Panc1 (cell line): ENCODE measurements at regions not wholly inside any gene's neighbourhood (a gene's known extent, or its start where the extent isn't known, plus 50 kb on each side); places are given as distances from the start of the nearest gene placed in this dataset.

Source experiments
- ATAC-seq: fragments of 200-7000 bp; cut with Tn5 transposase; 2 replicates; pipeline ENCODE4 v1.9.1; 2020; ENCODE audit warnings: mild to moderate bottlenecking, moderate library complexity
- BruUV-seq: library from RNA; stranded (reverse); fragments of 400-500 nt; replicated peaks from 2 replicates; lab custom pipeline; 2021; lab: Mats Ljungman, UMichigan
- CTCF ChIA-PET: fragments of 300-600 bp; sonication (Branson Sonifier 250); formaldehyde crosslinking; loops from one replicate; lab custom pipeline; 2022; ENCODE audit warnings: antibody characterized with exemption; lab: Charles Lee
- POLR2A ChIA-PET: fragments of 300-600 bp; sonication (Branson Sonifier 250); formaldehyde crosslinking; loops from one replicate; lab custom pipeline; 2022; ENCODE audit warnings: antibody characterized with exemption; lab: Charles Lee
- DNase-seq: peaks from one replicate; pipeline ENCODE4 v3.0.0-alpha.2; 2010; ENCODE audit warnings: low read depth, low spot score
- H3K27ac ChIP-seq: 2 replicates; pipeline ENCODE4 v1.5.1; 2011; ENCODE audit warnings: mild to moderate bottlenecking, low read length, inconsistent platforms
- H3K27me3 ChIP-seq: fragments of 200-500 bp; sonication (Bioruptor generic); 2 replicates; pipeline ENCODE4 v1.6.0; 2014; ENCODE audit warnings: low read length, inconsistent platforms; ENCODE audit not compliant: control insufficient read depth, insufficient read depth
- H3K36me3 ChIP-seq: fragments of 200-500 bp; sonication (Bioruptor generic); 2 replicates; pipeline ENCODE4 v1.5.1; 2014; ENCODE audit warnings: inconsistent platforms, mild to moderate bottlenecking, low read length, moderate library complexity; ENCODE audit not compliant: control insufficient read depth, insufficient read depth
- H3K4me1 ChIP-seq: 2 replicates; pipeline ENCODE4 v1.5.1; 2011; ENCODE audit warnings: inconsistent platforms, mild to moderate bottlenecking, low read length, moderate library complexity; ENCODE audit not compliant: control insufficient read depth, insufficient read depth
- H3K4me3 ChIP-seq, 2 experiments: 2 replicates each; pipeline ENCODE4 v1.5.1; 2011 to 2012; ENCODE audit warnings: low read depth in 2 of 2, low read length in 2 of 2, mild to moderate bottlenecking in 2 of 2, inconsistent platforms in 1 of 2, moderate library complexity in 1 of 2
- H3K9me3 ChIP-seq: fragments of 200-500 bp; sonication (Bioruptor generic); 2 replicates; pipeline ENCODE4 v1.5.1; 2014; ENCODE audit warnings: low read depth, mild to moderate bottlenecking, inconsistent platforms, low read length, moderate library complexity; ENCODE audit not compliant: control insufficient read depth, insufficient read depth
- POLR2AphosphoS5 ChIP-seq: IDR thresholded peaks from 2 replicates; pipeline ENCODE4 v1.6.1; 2012; ENCODE audit warnings: mild to moderate bottlenecking, low read depth, low read length, moderate library complexity
- REST ChIP-seq, 2 experiments: IDR thresholded peaks; 2 replicates each; pipeline ENCODE4 v1.6.1; 2011 to 2012; ENCODE audit warnings: low read depth in 2 of 2, control low read depth in 1 of 2, low read length in 1 of 2, mild to moderate bottlenecking in 1 of 2, moderate library complexity in 1 of 2; ENCODE audit not compliant: insufficient read depth in 1 of 2
- SIN3A ChIP-seq: IDR thresholded peaks from 2 replicates; pipeline ENCODE4 v1.6.1; 2012; ENCODE audit warnings: low read depth, mild to moderate bottlenecking, low read length, moderate library complexity, borderline replicate concordance; ENCODE audit not compliant: insufficient read depth
- TCF7L2 ChIP-seq: IDR thresholded peaks from 2 replicates; pipeline ENCODE4 v1.6.1; 2011; ENCODE audit warnings: mild to moderate bottlenecking, low read depth, low read length, inconsistent platforms
- in situ Hi-C: cut with HindIII; loops from 2 replicates; pipeline ENCODE4 v1.10.0; 2016; ENCODE audit warnings: low sequenced_read_pairs, low pct_unique_long_range_greater_than_20kb
- intact Hi-C: fragments of 100-400 bp; cut with micrococcal nuclease; formaldehyde crosslinking; loops from one replicate; pipeline ENCODE4 v1.10.0; 2022; ENCODE audit not compliant: unreplicated experiment
- TF ChIP-seq, protein P1 (sequence below): fragments of 450-650 bp; IDR thresholded peaks from 2 replicates; pipeline ENCODE4 v1.5.1; 2017; ENCODE audit warnings: mild to moderate bottlenecking

- peaks cover 4% of the 10 kb centered on the region; the same call in 1 of the 2 replicates for H3K9me3 ChIP-seq
- ATAC-seq, result no peak
- intact Hi-C loops (no loop called here), in situ Hi-C loops (no loop called here)
- CTCF ChIA-PET, result no interaction called here
- H3K27ac ChIP-seq, result no peak overlapping the region
- no peaks in the 10 kb centered on the region for H3K4me1 ChIP-seq
- no peak overlapping the region for H3K4me3 ChIP-seq
- DNase-seq, result no peak
- H3K27me3 ChIP-seq, result no peaks in the 10 kb centered on the region
- TF ChIP-seq TCF7L2, result no peak
- no peak for TF ChIP-seq REST (IDR thresholded peaks at IDR 0.05; ENCODE audit: insufficient read depth in 1 of 2, low read depth in 2 of 2, low read length in 1 of 2)
- no peak for TF ChIP-seq POLR2AphosphoS5
- POLR2A ChIA-PET, result interaction anchor here (0.6 kb wide), 1 partner anchor 172 kb away, joined by 3 read pairs; no protein-coding TSS in a partner anchor
- BruUV-seq, result no TSS peak
- no peaks in the 10 kb centered on the region for H3K36me3 ChIP-seq
Observed at GRCh38 chr13:79874396-79875360, 393.7 kb downstream of the NDFIP2 start.

DNA sequence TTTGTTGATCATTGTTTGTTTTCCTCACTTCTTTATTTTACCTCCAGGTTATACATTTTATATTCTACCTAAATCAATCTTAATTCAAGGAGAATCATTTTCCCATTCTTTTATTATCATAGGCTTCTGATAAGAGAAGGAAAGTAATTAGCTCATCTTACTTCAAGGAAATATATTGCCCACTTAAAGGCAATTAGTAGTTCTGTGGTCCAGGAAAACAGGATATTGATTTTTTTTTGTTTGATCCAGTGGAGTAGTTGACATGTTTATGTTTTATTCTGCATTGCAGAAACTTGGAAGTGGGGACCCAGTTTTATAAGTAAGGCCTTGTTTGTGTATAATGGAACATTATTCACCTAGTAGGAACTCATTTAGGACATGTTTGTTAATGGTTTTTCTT lies 390.6 kb downstream of the NDFIP2 start:
- BruUV-seq, result no TSS peak
- intact Hi-C loops, result no loop called here

More for the DNA sequence above, 390.6 kb downstream of the NDFIP2 start:
- ATAC-seq (no peak), DNase-seq (no peak)
- in situ Hi-C loops, result no loop called here
- ChIA-PET CTCF (no interaction called here), POLR2A (no interaction called here)
- TF ChIP-seq TCF7L2 (no peak), SIN3A (no peak), POLR2AphosphoS5 (no peak), REST (IDR thresholded peaks at IDR 0.05; ENCODE audit: insufficient read depth in 1 of 2, low read depth in 2 of 2, low read length in 1 of 2) (no peak)
- TF ChIP-seq, protein P1, sequence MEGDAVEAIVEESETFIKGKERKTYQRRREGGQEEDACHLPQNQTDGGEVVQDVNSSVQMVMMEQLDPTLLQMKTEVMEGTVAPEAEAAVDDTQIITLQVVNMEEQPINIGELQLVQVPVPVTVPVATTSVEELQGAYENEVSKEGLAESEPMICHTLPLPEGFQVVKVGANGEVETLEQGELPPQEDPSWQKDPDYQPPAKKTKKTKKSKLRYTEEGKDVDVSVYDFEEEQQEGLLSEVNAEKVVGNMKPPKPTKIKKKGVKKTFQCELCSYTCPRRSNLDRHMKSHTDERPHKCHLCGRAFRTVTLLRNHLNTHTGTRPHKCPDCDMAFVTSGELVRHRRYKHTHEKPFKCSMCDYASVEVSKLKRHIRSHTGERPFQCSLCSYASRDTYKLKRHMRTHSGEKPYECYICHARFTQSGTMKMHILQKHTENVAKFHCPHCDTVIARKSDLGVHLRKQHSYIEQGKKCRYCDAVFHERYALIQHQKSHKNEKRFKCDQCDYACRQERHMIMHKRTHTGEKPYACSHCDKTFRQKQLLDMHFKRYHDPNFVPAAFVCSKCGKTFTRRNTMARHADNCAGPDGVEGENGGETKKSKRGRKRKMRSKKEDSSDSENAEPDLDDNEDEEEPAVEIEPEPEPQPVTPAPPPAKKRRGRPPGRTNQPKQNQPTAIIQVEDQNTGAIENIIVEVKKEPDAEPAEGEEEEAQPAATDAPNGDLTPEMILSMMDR, result no peak
- H3K27me3 ChIP-seq, result no peaks in the 10 kb centered on the region
- no peaks in the 10 kb centered on the region for H3K4me1 ChIP-seq
- H3K9me3 ChIP-seq, result peaks cover under 1% of the 10 kb centered on the region; the same call in 1 of the 2 replicates
- no peaks in the 10 kb centered on the region for H3K36me3 ChIP-seq
- no peak overlapping the region for H3K27ac ChIP-seq
- no peak overlapping the region for H3K4me3 ChIP-seq
